KG1 (cell line): ENCODE measurements at regions not wholly inside any gene's neighbourhood (a gene's known extent, or its start where the extent isn't known, plus 50 kb on each side); places are given as distances from the start of the nearest gene placed in this dataset.
"Not testable (repeated sequence)": the region's sequence is repeated elsewhere in the genome, so short reads cannot be mapped to it uniquely, and the experiment has no call there.

ENCODE experiments used
- DNase-seq: peaks from one replicate; lab custom pipeline; 2025; lab: John Stamatoyannopoulos, UW

- DNase-seq = no peak
Observed at GRCh38 chr5:89349246-89349980, 466.4 kb upstream of the MEF2C start.

GRCh38 chr5:89346573-89346972 is 463.6 kb upstream of the MEF2C start:
- no peak for DNase-seq

GRCh38 chr5:89343666-89344065 is 460.7 kb upstream of the MEF2C start:
- no peak for DNase-seq

GRCh38 chr5:89342106-89342876 is 459.3 kb upstream of the MEF2C start:
- DNase-seq = no peak

- DNase-seq = no peak
Observed at GRCh38 chr5:89338935-89339334, 456.0 kb upstream of the MEF2C start.

- no peak for DNase-seq
Observed at GRCh38 chr5:89336111-89336510, 453.1 kb upstream of the MEF2C start.

- no peak for DNase-seq
Observed at GRCh38 chr5:89330140-89330539, 447.2 kb upstream of the MEF2C start.

- no peak for DNase-seq
Observed at GRCh38 chr5:89327608-89328007, 444.6 kb upstream of the MEF2C start.

- no peak for DNase-seq
Observed at GRCh38 chr5:89324990-89325389, 442.0 kb upstream of the MEF2C start.

- no peak for DNase-seq
Observed at GRCh38 chr5:89320421-89321277, 437.7 kb upstream of the MEF2C start.

- DNase-seq = not testable (repeated sequence)
Observed at GRCh38 chr5:89317838-89318237, 434.9 kb upstream of the MEF2C start.

GRCh38 chr5:89315286-89316100 is 432.5 kb upstream of the MEF2C start:
- no peak for DNase-seq

GRCh38 chr5:89313804-89314588 is 431.0 kb upstream of the MEF2C start:
- DNase-seq = no peak

- DNase-seq = no peak
Observed at GRCh38 chr5:89313044-89313443, 430.1 kb upstream of the MEF2C start.

GRCh38 chr5:89309268-89309667 is 426.3 kb upstream of the MEF2C start:
- DNase-seq = no peak

- no peak for DNase-seq
Observed at GRCh38 chr5:89308606-89309040, 425.6 kb upstream of the MEF2C start.

GRCh38 chr5:89307972-89308371 is 425.0 kb upstream of the MEF2C start:
- no peak for DNase-seq

- DNase-seq = not testable (repeated sequence)
Observed at GRCh38 chr5:89307141-89307540, 424.2 kb upstream of the MEF2C start.

GRCh38 chr5:89303033-89303480 is 420.1 kb upstream of the MEF2C start:
- no peak for DNase-seq

- no peak for DNase-seq
Observed at GRCh38 chr5:89302102-89302891, 419.3 kb upstream of the MEF2C start.
